ENCODE measurements at regions not wholly inside any gene's neighbourhood (a gene's known extent, or its start where the extent isn't known, plus 50 kb on each side); places are given as distances from the start of the nearest gene placed in this dataset.
"Not testable (repeated sequence)": the region's sequence is repeated elsewhere in the genome, so short reads cannot be mapped to it uniquely, and the experiment has no call there.

DNA sequence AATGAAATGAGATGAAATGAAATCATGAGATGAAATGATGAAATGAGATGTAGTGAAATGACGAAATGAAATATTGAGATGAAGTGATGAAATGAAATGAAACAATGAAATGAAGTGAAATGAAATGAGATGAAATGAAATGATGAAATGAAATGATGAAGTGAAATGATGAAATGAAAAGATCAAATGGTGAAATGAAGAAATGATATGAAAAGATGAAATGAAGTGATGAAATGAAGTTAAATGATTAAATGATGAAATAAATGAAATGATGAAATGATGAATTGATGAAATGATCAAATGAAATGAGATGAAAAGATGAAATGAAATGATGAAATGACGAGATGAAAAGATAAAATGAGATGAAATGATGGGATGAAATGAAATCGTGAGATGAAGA lies 132.3 kb upstream of the TP53TG3D start:
- TF ChIP-seq, protein P1, sequence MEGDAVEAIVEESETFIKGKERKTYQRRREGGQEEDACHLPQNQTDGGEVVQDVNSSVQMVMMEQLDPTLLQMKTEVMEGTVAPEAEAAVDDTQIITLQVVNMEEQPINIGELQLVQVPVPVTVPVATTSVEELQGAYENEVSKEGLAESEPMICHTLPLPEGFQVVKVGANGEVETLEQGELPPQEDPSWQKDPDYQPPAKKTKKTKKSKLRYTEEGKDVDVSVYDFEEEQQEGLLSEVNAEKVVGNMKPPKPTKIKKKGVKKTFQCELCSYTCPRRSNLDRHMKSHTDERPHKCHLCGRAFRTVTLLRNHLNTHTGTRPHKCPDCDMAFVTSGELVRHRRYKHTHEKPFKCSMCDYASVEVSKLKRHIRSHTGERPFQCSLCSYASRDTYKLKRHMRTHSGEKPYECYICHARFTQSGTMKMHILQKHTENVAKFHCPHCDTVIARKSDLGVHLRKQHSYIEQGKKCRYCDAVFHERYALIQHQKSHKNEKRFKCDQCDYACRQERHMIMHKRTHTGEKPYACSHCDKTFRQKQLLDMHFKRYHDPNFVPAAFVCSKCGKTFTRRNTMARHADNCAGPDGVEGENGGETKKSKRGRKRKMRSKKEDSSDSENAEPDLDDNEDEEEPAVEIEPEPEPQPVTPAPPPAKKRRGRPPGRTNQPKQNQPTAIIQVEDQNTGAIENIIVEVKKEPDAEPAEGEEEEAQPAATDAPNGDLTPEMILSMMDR (IDR thresholded peaks at IDR 0.05; ENCODE audit: low read length): not testable (repeated sequence)
- TF ChIP-seq EZH2 (IDR thresholded peaks at IDR 0.05; ENCODE audit: borderline replicate concordance, low read length): not testable (repeated sequence)

Measured in OCI-LY1 (cell line).